ENCODE measurements at regions not wholly inside any gene's neighbourhood (a gene's known extent, or its start where the extent isn't known, plus 50 kb on each side); places are given as distances from the start of the nearest gene placed in this dataset.

- no TSS peak for BruUV-seq (replicated peaks)
- DNase-seq (ENCODE audit: low read depth, low spot score) = no peak
- Histone ChIP-seq H3K79me2 (ENCODE audit: insufficient read depth, low read length) (no peaks in the 10 kb centered on the region), H2AFZ (ENCODE audit: low read depth, low read length, poor library complexity, severe bottlenecking) (no peak overlapping the region), H3K9me2 (ENCODE audit: insufficient read depth) (no peaks in the 10 kb centered on the region), H3K4me1 (ENCODE audit: control insufficient read depth in 1 of 2, insufficient read depth in 2 of 2, low read length in 2 of 2) (peaks cover 0 to 4% of the 10 kb centered on the region in 2 experiments; a peak in 2 of 4 replicates), H3K4me3 (replicated peaks in 1 of 2; ENCODE audit: low read depth in 1 of 2, low read length in 2 of 2) (no peak overlapping the region), H3K9me3 (ENCODE audit: control insufficient read depth in 1 of 2, insufficient read depth in 1 of 2, low read depth in 1 of 2, low read length in 2 of 2) (no peaks in the 10 kb centered on the region), H3K27me3 (ENCODE audit: insufficient read depth, low read length) (no peaks in the 10 kb centered on the region), H3K9ac (ENCODE audit: low read length) (no peak overlapping the region), H4K20me1 (ENCODE audit: insufficient read depth) (no peaks in the 10 kb centered on the region; the same call in 1 of the 2 replicates), H3K27ac (ENCODE audit: low read depth, low read length) (no peak overlapping the region), H3K36me3 (ENCODE audit: control insufficient read depth in 1 of 2, insufficient read depth in 2 of 2, low read length in 2 of 2) (no peaks in the 10 kb centered on the region), H3K4me2 (ENCODE audit: low read length) (no peak overlapping the region)
- ChIA-PET POLR2A (no interaction called here), RAD21 (ENCODE audit: low non-redundant PET in 1 of 2, low total read pairs in 2 of 2, uncharacterized antibody in 2 of 2, unreplicated experiment in 2 of 2) (no interaction called here), CTCF (no interaction called here)
- no peak for TF ChIP-seq ZBTB33 (IDR thresholded peaks at IDR 0.05; ENCODE audit: extremely low read depth, insufficient replicate concordance, low read length)
- no peak for TF ChIP-seq POLR2A (IDR thresholded peaks at IDR 0.05; ENCODE audit: borderline replicate concordance, extremely low read depth, insufficient read depth, insufficient read length)
- TF ChIP-seq REST (IDR thresholded peaks at IDR 0.05; ENCODE audit: low read depth) = no peak
- no peak for TF ChIP-seq CBX3 (IDR thresholded peaks at IDR 0.05; ENCODE audit: low read depth)
- no peak for TF ChIP-seq EZH2phosphoT487 (IDR thresholded peaks at IDR 0.05; ENCODE audit: borderline replicate concordance)
- ATAC-seq = no peak
- intact Hi-C loops (cut with micrococcal nuclease) = no loop called here
Measured at GRCh38 chr9:111231801-111232580, 98.0 kb downstream of the OR2K2 start.

All from HCT116 (cell line).